GM18517 (cell line): ENCODE measurements at regions not wholly inside any gene's neighbourhood (a gene's known extent, or its start where the extent isn't known, plus 50 kb on each side); places are given as distances from the start of the nearest gene placed in this dataset.

Experiments
- ATAC-seq: cut with Tn5 transposase; IDR thresholded peaks from one replicate; pipeline ENCODE4 v1.9.1; 2021; ENCODE audit warnings: mild to moderate bottlenecking, moderate library complexity; ENCODE audit not compliant: unreplicated experiment

- no peak for ATAC-seq
Measured at GRCh38 chrX:39946822-39947221, 150.9 kb downstream of the BCOR start.

- ATAC-seq = no peak
Measured at GRCh38 chrX:39948582-39948981, 149.2 kb downstream of the BCOR start.

- no peak for ATAC-seq
Measured at GRCh38 chrX:39950018-39950688, 147.6 kb downstream of the BCOR start.

- no peak for ATAC-seq
Measured at GRCh38 chrX:39952989-39953388, 144.8 kb downstream of the BCOR start.

- ATAC-seq = no peak
Measured at GRCh38 chrX:39953879-39954278, 143.9 kb downstream of the BCOR start.

- ATAC-seq = no peak
Measured at GRCh38 chrX:39954851-39955250, 142.9 kb downstream of the BCOR start.

GRCh38 chrX:39955625-39956024 lies 142.1 kb downstream of the BCOR start:
- no peak for ATAC-seq

- no peak for ATAC-seq
Measured at GRCh38 chrX:39956803-39957394, 140.9 kb downstream of the BCOR start.

GRCh38 chrX:39957816-39958566 lies 139.8 kb downstream of the BCOR start:
- ATAC-seq = no peak

- ATAC-seq = no peak
Measured at GRCh38 chrX:39958850-39959249, 138.9 kb downstream of the BCOR start.

GRCh38 chrX:39960219-39960618 lies 137.5 kb downstream of the BCOR start:
- ATAC-seq = no peak

- ATAC-seq = no peak
Measured at GRCh38 chrX:39961441-39961840, 136.3 kb downstream of the BCOR start.

GRCh38 chrX:39965051-39965573 lies 132.6 kb downstream of the BCOR start:
- no peak for ATAC-seq

GRCh38 chrX:39966176-39966575 lies 131.6 kb downstream of the BCOR start:
- ATAC-seq = no peak

GRCh38 chrX:39967348-39967747 lies 130.4 kb downstream of the BCOR start:
- no peak for ATAC-seq

- ATAC-seq = no peak
Measured at GRCh38 chrX:39969099-39969818, 128.5 kb downstream of the BCOR start.

- ATAC-seq = no peak
Measured at GRCh38 chrX:39969819-39970504, 127.8 kb downstream of the BCOR start.

GRCh38 chrX:39971760-39972159 lies 126.0 kb downstream of the BCOR start:
- no peak for ATAC-seq

GRCh38 chrX:39972340-39972739 lies 125.4 kb downstream of the BCOR start:
- no peak for ATAC-seq

- ATAC-seq = no peak
Measured at GRCh38 chrX:39973810-39974209, 123.9 kb downstream of the BCOR start.

GRCh38 chrX:39974270-39974669 lies 123.5 kb downstream of the BCOR start:
- ATAC-seq = no peak
